H1 (cell line): ENCODE measurements at regions not wholly inside any gene's neighbourhood (a gene's known extent, or its start where the extent isn't known, plus 50 kb on each side); places are given as distances from the start of the nearest gene placed in this dataset.

Experiments
- CBX8 ChIP-seq: fragments of 300-800, 300-1000 bp; sonication (generic); IDR thresholded peaks from 2 replicates; pipeline ENCODE4 v1.7.1; 2016; ENCODE audit warnings: low read depth, low read length, borderline replicate concordance
- CTBP2 ChIP-seq: IDR thresholded peaks from 2 replicates; pipeline ENCODE4 v1.7.0; 2011; ENCODE audit warnings: borderline replicate concordance, mild to moderate bottlenecking, moderate library complexity, mixed read lengths, low read length; ENCODE audit not compliant: insufficient read depth, insufficient read length
- RAD21 ChIP-seq, 2 experiments: IDR thresholded peaks in 1 of 2; conservative IDR thresholded peaks in 1 of 2; 2 replicates each; pipeline ENCODE4 v1.6.1; 2011; ENCODE audit warnings: low read depth in 2 of 2, low read length in 2 of 2, improper control_type of control experiment in 1 of 2, inconsistent platforms in 1 of 2, mild to moderate bottlenecking in 1 of 2, moderate library complexity in 1 of 2
- RBBP5 ChIP-seq: IDR thresholded peaks from 2 replicates; pipeline ENCODE4 v1.7.1; 2012; ENCODE audit warnings: low read depth, mild to moderate bottlenecking, inconsistent platforms, low read length, moderate library complexity, borderline replicate concordance
- SRF ChIP-seq: IDR thresholded peaks from 2 replicates; pipeline ENCODE4 v1.6.1; 2011; ENCODE audit warnings: mild to moderate bottlenecking, low read depth, low read length, moderate library complexity

GRCh38 chr3:144516026-144516425, 544.4 kb downstream of the DIPK2A start (continued):
- no peak for TF ChIP-seq SRF
- no peak for TF ChIP-seq RBBP5
- no peak for TF ChIP-seq CBX8
- TF ChIP-seq RAD21 (IDR thresholded peaks at IDR 0.05 in 1 of 2, conservative IDR thresholded peaks at IDR 0.05 in 1 of 2; ENCODE audit: low read depth in 2 of 2, low read length in 2 of 2): no peak
- TF ChIP-seq CTBP2: no peak
- TF ChIP-seq, all 59 proteins: peak for 0
